Panc1 (cell line): ENCODE measurements at regions not wholly inside any gene's neighbourhood (a gene's known extent, or its start where the extent isn't known, plus 50 kb on each side); places are given as distances from the start of the nearest gene placed in this dataset.

Source experiments
- ATAC-seq: fragments of 200-7000 bp; cut with Tn5 transposase; 2 replicates; pipeline ENCODE4 v1.9.1; 2020; ENCODE audit warnings: mild to moderate bottlenecking, moderate library complexity
- BruUV-seq: library from RNA; stranded (reverse); fragments of 400-500 nt; replicated peaks from 2 replicates; lab custom pipeline; 2021; lab: Mats Ljungman, UMichigan
- CTCF ChIA-PET: fragments of 300-600 bp; sonication (Branson Sonifier 250); formaldehyde crosslinking; loops from one replicate; lab custom pipeline; 2022; ENCODE audit warnings: antibody characterized with exemption; lab: Charles Lee
- POLR2A ChIA-PET: fragments of 300-600 bp; sonication (Branson Sonifier 250); formaldehyde crosslinking; loops from one replicate; lab custom pipeline; 2022; ENCODE audit warnings: antibody characterized with exemption; lab: Charles Lee
- DNase-seq: peaks from one replicate; pipeline ENCODE4 v3.0.0-alpha.2; 2010; ENCODE audit warnings: low read depth, low spot score
- H3K27ac ChIP-seq: 2 replicates; pipeline ENCODE4 v1.5.1; 2011; ENCODE audit warnings: mild to moderate bottlenecking, low read length, inconsistent platforms
- H3K27me3 ChIP-seq: fragments of 200-500 bp; sonication (Bioruptor generic); 2 replicates; pipeline ENCODE4 v1.6.0; 2014; ENCODE audit warnings: low read length, inconsistent platforms; ENCODE audit not compliant: control insufficient read depth, insufficient read depth
- H3K36me3 ChIP-seq: fragments of 200-500 bp; sonication (Bioruptor generic); 2 replicates; pipeline ENCODE4 v1.5.1; 2014; ENCODE audit warnings: inconsistent platforms, mild to moderate bottlenecking, low read length, moderate library complexity; ENCODE audit not compliant: control insufficient read depth, insufficient read depth
- H3K4me1 ChIP-seq: 2 replicates; pipeline ENCODE4 v1.5.1; 2011; ENCODE audit warnings: inconsistent platforms, mild to moderate bottlenecking, low read length, moderate library complexity; ENCODE audit not compliant: control insufficient read depth, insufficient read depth
- H3K4me3 ChIP-seq, 2 experiments: 2 replicates each; pipeline ENCODE4 v1.5.1; 2011 to 2012; ENCODE audit warnings: low read depth in 2 of 2, low read length in 2 of 2, mild to moderate bottlenecking in 2 of 2, inconsistent platforms in 1 of 2, moderate library complexity in 1 of 2
- H3K9me3 ChIP-seq: fragments of 200-500 bp; sonication (Bioruptor generic); 2 replicates; pipeline ENCODE4 v1.5.1; 2014; ENCODE audit warnings: low read depth, mild to moderate bottlenecking, inconsistent platforms, low read length, moderate library complexity; ENCODE audit not compliant: control insufficient read depth, insufficient read depth
- POLR2AphosphoS5 ChIP-seq: IDR thresholded peaks from 2 replicates; pipeline ENCODE4 v1.6.1; 2012; ENCODE audit warnings: mild to moderate bottlenecking, low read depth, low read length, moderate library complexity
- SIN3A ChIP-seq: IDR thresholded peaks from 2 replicates; pipeline ENCODE4 v1.6.1; 2012; ENCODE audit warnings: low read depth, mild to moderate bottlenecking, low read length, moderate library complexity, borderline replicate concordance; ENCODE audit not compliant: insufficient read depth
- TCF7L2 ChIP-seq: IDR thresholded peaks from 2 replicates; pipeline ENCODE4 v1.6.1; 2011; ENCODE audit warnings: mild to moderate bottlenecking, low read depth, low read length, inconsistent platforms
- in situ Hi-C: cut with HindIII; loops from 2 replicates; pipeline ENCODE4 v1.10.0; 2016; ENCODE audit warnings: low sequenced_read_pairs, low pct_unique_long_range_greater_than_20kb
- intact Hi-C: fragments of 100-400 bp; cut with micrococcal nuclease; formaldehyde crosslinking; loops from one replicate; pipeline ENCODE4 v1.10.0; 2022; ENCODE audit not compliant: unreplicated experiment
- TF ChIP-seq, protein P1 (sequence below): fragments of 450-650 bp; IDR thresholded peaks from 2 replicates; pipeline ENCODE4 v1.5.1; 2017; ENCODE audit warnings: mild to moderate bottlenecking
- TF ChIP-seq, protein P2 (sequence below), 2 experiments: IDR thresholded peaks; 2 replicates each; pipeline ENCODE4 v1.6.1; 2011 to 2012; ENCODE audit warnings: low read depth in 2 of 2, control low read depth in 1 of 2, low read length in 1 of 2, mild to moderate bottlenecking in 1 of 2, moderate library complexity in 1 of 2; ENCODE audit not compliant: insufficient read depth in 1 of 2

DNA sequence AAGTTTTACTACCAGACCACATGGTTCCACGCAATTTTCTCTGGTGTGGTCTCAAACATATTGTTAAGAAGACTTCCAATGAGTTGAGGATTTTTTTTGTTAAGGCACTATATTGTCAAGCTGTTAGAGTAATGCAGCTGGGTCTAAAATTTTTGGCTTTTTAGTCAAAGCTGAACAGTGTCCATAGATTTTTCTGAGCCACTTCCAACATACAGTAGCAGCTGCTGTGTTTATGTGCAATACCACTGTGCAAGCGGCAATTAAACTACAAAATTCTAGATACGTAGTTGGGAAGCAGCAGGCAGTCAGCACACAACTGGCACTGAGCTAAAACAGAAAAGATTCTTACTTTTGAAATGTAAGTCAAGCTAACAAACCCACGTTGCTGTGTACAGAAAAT, 1551.1 kb upstream of the AGA start:
- Histone ChIP-seq H3K27me3 (no peaks in the 10 kb centered on the region), H3K36me3 (no peaks in the 10 kb centered on the region), H3K27ac (no peak overlapping the region), H3K9me3 (no peaks in the 10 kb centered on the region), H3K4me3 (no peak overlapping the region), H3K4me1 (no peaks in the 10 kb centered on the region)
- intact Hi-C loops (no loop called here), in situ Hi-C loops (no loop called here)
- DNase-seq (no peak), ATAC-seq (no peak)
- BruUV-seq: no TSS peak
- CTCF ChIA-PET: no interaction called here
- TF ChIP-seq POLR2AphosphoS5: no peak
- TF ChIP-seq TCF7L2: no peak
- no peak for TF ChIP-seq SIN3A
- TF ChIP-seq, protein P1, sequence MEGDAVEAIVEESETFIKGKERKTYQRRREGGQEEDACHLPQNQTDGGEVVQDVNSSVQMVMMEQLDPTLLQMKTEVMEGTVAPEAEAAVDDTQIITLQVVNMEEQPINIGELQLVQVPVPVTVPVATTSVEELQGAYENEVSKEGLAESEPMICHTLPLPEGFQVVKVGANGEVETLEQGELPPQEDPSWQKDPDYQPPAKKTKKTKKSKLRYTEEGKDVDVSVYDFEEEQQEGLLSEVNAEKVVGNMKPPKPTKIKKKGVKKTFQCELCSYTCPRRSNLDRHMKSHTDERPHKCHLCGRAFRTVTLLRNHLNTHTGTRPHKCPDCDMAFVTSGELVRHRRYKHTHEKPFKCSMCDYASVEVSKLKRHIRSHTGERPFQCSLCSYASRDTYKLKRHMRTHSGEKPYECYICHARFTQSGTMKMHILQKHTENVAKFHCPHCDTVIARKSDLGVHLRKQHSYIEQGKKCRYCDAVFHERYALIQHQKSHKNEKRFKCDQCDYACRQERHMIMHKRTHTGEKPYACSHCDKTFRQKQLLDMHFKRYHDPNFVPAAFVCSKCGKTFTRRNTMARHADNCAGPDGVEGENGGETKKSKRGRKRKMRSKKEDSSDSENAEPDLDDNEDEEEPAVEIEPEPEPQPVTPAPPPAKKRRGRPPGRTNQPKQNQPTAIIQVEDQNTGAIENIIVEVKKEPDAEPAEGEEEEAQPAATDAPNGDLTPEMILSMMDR: no peak
- TF ChIP-seq, protein P2, sequence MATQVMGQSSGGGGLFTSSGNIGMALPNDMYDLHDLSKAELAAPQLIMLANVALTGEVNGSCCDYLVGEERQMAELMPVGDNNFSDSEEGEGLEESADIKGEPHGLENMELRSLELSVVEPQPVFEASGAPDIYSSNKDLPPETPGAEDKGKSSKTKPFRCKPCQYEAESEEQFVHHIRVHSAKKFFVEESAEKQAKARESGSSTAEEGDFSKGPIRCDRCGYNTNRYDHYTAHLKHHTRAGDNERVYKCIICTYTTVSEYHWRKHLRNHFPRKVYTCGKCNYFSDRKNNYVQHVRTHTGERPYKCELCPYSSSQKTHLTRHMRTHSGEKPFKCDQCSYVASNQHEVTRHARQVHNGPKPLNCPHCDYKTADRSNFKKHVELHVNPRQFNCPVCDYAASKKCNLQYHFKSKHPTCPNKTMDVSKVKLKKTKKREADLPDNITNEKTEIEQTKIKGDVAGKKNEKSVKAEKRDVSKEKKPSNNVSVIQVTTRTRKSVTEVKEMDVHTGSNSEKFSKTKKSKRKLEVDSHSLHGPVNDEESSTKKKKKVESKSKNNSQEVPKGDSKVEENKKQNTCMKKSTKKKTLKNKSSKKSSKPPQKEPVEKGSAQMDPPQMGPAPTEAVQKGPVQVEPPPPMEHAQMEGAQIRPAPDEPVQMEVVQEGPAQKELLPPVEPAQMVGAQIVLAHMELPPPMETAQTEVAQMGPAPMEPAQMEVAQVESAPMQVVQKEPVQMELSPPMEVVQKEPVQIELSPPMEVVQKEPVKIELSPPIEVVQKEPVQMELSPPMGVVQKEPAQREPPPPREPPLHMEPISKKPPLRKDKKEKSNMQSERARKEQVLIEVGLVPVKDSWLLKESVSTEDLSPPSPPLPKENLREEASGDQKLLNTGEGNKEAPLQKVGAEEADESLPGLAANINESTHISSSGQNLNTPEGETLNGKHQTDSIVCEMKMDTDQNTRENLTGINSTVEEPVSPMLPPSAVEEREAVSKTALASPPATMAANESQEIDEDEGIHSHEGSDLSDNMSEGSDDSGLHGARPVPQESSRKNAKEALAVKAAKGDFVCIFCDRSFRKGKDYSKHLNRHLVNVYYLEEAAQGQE (IDR thresholded peaks at IDR 0.05; ENCODE audit: insufficient read depth in 1 of 2, low read depth in 2 of 2, low read length in 1 of 2): no peak
- POLR2A ChIA-PET: no interaction called here

DNA sequence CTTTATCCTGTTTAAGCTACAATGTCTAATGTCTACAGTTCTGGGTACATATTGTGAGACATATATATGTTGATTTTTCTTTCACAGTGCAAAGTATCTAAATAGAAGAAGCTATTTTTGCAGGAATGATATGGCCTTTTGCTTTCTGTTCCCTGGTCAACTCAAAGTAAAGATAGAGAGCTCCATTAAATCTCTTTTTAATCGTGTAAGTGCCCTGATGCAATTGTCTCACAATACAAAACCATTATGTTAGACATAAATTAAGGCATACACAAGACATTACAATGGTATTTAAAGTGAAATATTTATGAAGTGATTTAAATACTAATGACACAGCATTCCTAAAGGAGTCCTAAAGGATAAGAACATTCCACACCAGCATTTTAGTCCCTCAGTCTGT, 1559.7 kb upstream of the AGA start:
- no peaks in the 10 kb centered on the region for H3K36me3 ChIP-seq
- TF ChIP-seq, protein P1: no peak
- H3K4me1 ChIP-seq: no peaks in the 10 kb centered on the region
- POLR2A ChIA-PET: no interaction called here
- DNase-seq (no peak), ATAC-seq (no peak)
- in situ Hi-C loops: no loop called here
- H3K4me3 ChIP-seq: no peak overlapping the region
- CTCF ChIA-PET: no interaction called here
- no peak overlapping the region for H3K27ac ChIP-seq
- intact Hi-C loops: no loop called here
- no peaks in the 10 kb centered on the region for H3K27me3 ChIP-seq
- BruUV-seq: no TSS peak
- no peaks in the 10 kb centered on the region for H3K9me3 ChIP-seq

DNA sequence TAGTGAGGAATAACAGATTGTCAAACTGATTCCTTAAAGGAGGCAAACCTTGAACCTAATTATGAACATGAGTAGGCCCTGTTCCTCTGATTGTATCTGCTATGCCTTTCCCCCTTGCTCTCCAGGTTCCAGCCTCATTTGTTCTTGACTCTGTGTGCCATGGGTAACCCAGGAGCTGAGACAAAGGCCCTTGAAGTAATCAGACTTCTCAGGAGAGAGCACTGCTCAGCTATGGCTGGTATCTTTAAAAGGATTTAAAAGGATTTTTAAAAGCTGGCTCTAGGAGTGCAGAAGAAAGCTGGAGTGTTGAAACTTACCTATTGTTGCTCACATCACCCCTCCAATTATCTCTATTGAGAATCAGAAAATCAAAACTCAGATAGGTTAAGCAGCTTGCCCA, 1565.5 kb upstream of the AGA start:
- ATAC-seq: no peak
- ChIA-PET POLR2A (no interaction called here), CTCF (no interaction called here)

More for the DNA sequence above, 1565.5 kb upstream of the AGA start:
- TF ChIP-seq, protein P1: no peak
- TF ChIP-seq SIN3A (no peak), POLR2AphosphoS5 (no peak)
- TF ChIP-seq, protein P2 (IDR thresholded peaks at IDR 0.05; ENCODE audit: insufficient read depth in 1 of 2, low read depth in 2 of 2, low read length in 1 of 2): no peak
- H3K27ac ChIP-seq: no peak overlapping the region
- H3K4me3 ChIP-seq: no peak overlapping the region
- intact Hi-C loops: no loop called here
- in situ Hi-C loops: no loop called here
- no peak for DNase-seq
- no peaks in the 10 kb centered on the region for H3K9me3 ChIP-seq
- H3K4me1 ChIP-seq: no peaks in the 10 kb centered on the region
- no peaks in the 10 kb centered on the region for H3K36me3 ChIP-seq
- H3K27me3 ChIP-seq: no peaks in the 10 kb centered on the region
- no TSS peak for BruUV-seq
